ENCODE measurements at regions not wholly inside any gene's neighbourhood (a gene's known extent, or its start where the extent isn't known, plus 50 kb on each side); places are given as distances from the start of the nearest gene placed in this dataset.
"Not testable (repeated sequence)": the region's sequence is repeated elsewhere in the genome, so short reads cannot be mapped to it uniquely, and the experiment has no call there.

DNA sequence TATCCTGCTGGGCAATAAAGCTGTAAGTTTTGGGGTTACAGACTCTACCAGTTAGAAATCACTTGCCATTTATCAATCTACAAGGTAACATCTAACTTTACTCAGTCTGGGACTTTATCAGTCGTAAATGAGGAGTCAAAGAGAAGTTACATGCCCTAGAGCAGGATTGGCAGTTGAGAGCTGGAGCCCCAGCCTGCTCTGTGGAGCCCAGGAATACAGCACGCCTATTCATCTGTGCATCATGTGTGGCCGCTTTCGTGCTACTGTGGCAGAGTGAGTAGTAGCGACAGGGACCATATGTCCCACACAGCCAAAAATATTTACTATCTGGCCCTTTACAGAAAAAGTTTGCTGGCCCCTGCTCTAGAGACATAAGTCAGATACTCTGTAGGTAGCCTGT lies 152.5 kb upstream of the NTRK2 start:
- Histone ChIP-seq H3K4me3 (ENCODE audit: control insufficient read depth in 1 of 2, extremely low read depth in 1 of 2, low read length in 1 of 2) (no peak overlapping the region), H3K4me1 (ENCODE audit: control insufficient read depth in 1 of 2, extremely low read depth in 1 of 2, insufficient read depth in 2 of 2, low read length in 2 of 2) (no peaks in the 10 kb centered on the region), H3K36me3 (ENCODE audit: control insufficient read depth in 2 of 2, extremely low read depth in 1 of 2, insufficient read depth in 1 of 2, low read length in 1 of 2) (no peaks in the 10 kb centered on the region), H3K27me3 (replicated peaks in 1 of 2; ENCODE audit: control insufficient read depth in 2 of 2, extremely low read depth in 1 of 2, insufficient read depth in 2 of 2, low read length in 1 of 2) (no peaks in the 10 kb centered on the region), H3K27ac (ENCODE audit: low read length) (no peak overlapping the region), H3K9me3 (no peaks in the 10 kb centered on the region)
- H3K27me3 Mint-ChIP-seq, result peaks cover 0 to under 1% of the 10 kb centered on the region in 2 donors
- no peak overlapping the region for H3K27ac Mint-ChIP-seq
- 93% methylated on average over 3 of the region's 5 CpGs for WGBS (ENCODE audit: insufficient coverage)
- DNase-seq, result no peak
- H3K36me3 Mint-ChIP-seq, result no peaks in the 10 kb centered on the region
- CTCF ChIA-PET, result no interaction called here
- no peaks in the 10 kb centered on the region for H3K4me1 Mint-ChIP-seq
- ATAC-seq (replicated peaks in 1 of 4), result no peak
- H3K4me3 Mint-ChIP-seq, result no peak overlapping the region
- POLR2A ChIA-PET, result interaction anchor here in 1 of 2 donors (0.6 kb wide), 1 partner anchor 912 kb away, joined by 3 read pairs; no protein-coding TSS in a partner anchor
- H3K9me3 Mint-ChIP-seq, result peaks cover 8 to 11% (median 9%) of the 10 kb centered on the region in 3 donors

DNA sequence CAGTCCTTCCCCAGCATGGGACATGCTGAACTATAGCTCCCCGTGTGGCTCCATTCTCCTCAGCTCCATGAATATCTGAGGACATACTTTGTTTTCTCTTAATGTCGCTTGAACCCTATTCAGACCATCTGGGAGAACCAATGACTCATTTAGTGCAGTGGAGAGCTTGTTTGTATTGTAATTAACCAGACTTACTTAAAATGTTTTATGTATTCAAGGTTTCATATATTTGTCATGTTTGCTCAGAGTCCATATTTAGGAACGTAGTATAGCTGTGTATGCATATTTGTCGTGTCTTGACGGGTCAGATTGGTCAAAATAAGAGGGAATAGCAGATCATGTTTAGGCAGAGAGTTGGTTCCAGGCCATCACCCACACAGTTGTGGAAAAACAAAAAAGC lies 150.1 kb upstream of the NTRK2 start:
- H3K4me3 ChIP-seq (ENCODE audit: control insufficient read depth in 1 of 2, extremely low read depth in 1 of 2, low read length in 1 of 2), result no peak overlapping the region
- no peak overlapping the region for H3K4me3 Mint-ChIP-seq
- no peaks in the 10 kb centered on the region for H3K27me3 ChIP-seq (replicated peaks in 1 of 2; ENCODE audit: control insufficient read depth in 2 of 2, extremely low read depth in 1 of 2, insufficient read depth in 2 of 2, low read length in 1 of 2)
- H3K36me3 Mint-ChIP-seq, result no peaks in the 10 kb centered on the region
- no peaks in the 10 kb centered on the region for H3K9me3 ChIP-seq
- peaks cover 7 to 9% (median 8%) of the 10 kb centered on the region in 3 donors for H3K9me3 Mint-ChIP-seq
- no peak overlapping the region for H3K27ac ChIP-seq (ENCODE audit: low read length)
- ChIA-PET POLR2A (no interaction called here), CTCF (no interaction called here)
- H3K4me1 ChIP-seq (ENCODE audit: control insufficient read depth in 1 of 2, extremely low read depth in 1 of 2, insufficient read depth in 2 of 2, low read length in 2 of 2), result no peaks in the 10 kb centered on the region
- H3K36me3 ChIP-seq (ENCODE audit: control insufficient read depth in 2 of 2, extremely low read depth in 1 of 2, insufficient read depth in 1 of 2, low read length in 1 of 2), result no peaks in the 10 kb centered on the region
- no peaks in the 10 kb centered on the region for H3K4me1 Mint-ChIP-seq
- H3K27me3 Mint-ChIP-seq, result peaks cover 0 to 6% of the 10 kb centered on the region in 2 donors
- DNase-seq, result no peak
- no peak for ATAC-seq (replicated peaks in 1 of 4)
- whole genome bisulfite sequencing (ENCODE audit: insufficient coverage), result no CpG with 5 or more reads among the region's 5 CpGs
- H3K27ac Mint-ChIP-seq, result no peak overlapping the region

DNA sequence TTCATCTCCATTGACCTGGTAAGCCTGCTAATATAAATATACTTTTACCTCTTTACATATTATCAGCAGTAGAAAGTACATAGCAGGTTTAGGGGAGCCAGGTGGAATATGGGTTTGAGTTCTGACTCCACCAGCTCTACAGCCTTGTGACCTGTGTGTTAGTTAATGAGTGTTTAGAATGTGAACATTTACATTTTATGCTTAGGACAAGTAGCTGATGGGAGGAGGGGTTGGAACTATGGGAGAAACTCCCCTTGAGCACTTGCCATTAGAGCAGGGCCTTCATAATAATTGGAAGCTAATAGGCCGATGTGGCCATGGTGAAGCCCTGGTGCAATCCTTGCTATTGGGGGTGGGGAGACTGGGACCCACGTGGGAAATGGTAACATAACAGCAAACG lies 148.3 kb upstream of the NTRK2 start:
- Mint-ChIP-seq H3K27me3 (peaks cover 0 to 6% of the 10 kb centered on the region in 2 donors), H3K27ac (no peak overlapping the region), H3K9me3 (peaks cover 5 to 9% (median 7%) of the 10 kb centered on the region in 3 donors), H3K36me3 (no peaks in the 10 kb centered on the region), H3K4me1 (no peaks in the 10 kb centered on the region), H3K4me3 (no peak overlapping the region)
- ChIA-PET POLR2A (no interaction called here), CTCF (no interaction called here)
- no peaks in the 10 kb centered on the region for H3K9me3 ChIP-seq
- no peak overlapping the region for H3K27ac ChIP-seq (ENCODE audit: low read length)
- DNase-seq (no peak), ATAC-seq (replicated peaks in 1 of 4) (no peak)
- no peaks in the 10 kb centered on the region for H3K4me1 ChIP-seq (ENCODE audit: control insufficient read depth in 1 of 2, extremely low read depth in 1 of 2, insufficient read depth in 2 of 2, low read length in 2 of 2)
- WGBS (ENCODE audit: insufficient coverage), result no CpG with 5 or more reads among the region's 3 CpGs
- H3K27me3 ChIP-seq (replicated peaks in 1 of 2; ENCODE audit: control insufficient read depth in 2 of 2, extremely low read depth in 1 of 2, insufficient read depth in 2 of 2, low read length in 1 of 2), result no peaks in the 10 kb centered on the region
- no peaks in the 10 kb centered on the region for H3K36me3 ChIP-seq (ENCODE audit: control insufficient read depth in 2 of 2, extremely low read depth in 1 of 2, insufficient read depth in 1 of 2, low read length in 1 of 2)
- H3K4me3 ChIP-seq (ENCODE audit: control insufficient read depth in 1 of 2, extremely low read depth in 1 of 2, low read length in 1 of 2), result no peak overlapping the region

- H3K9me3 ChIP-seq; CTCF ChIA-PET; DNase-seq; H3K27me3 ChIP-seq (replicated peaks in 1 of 2; ENCODE audit: control insufficient read depth in 2 of 2, extremely low read depth in 1 of 2, insufficient read depth in 2 of 2, low read length in 1 of 2); H3K4me1 ChIP-seq (ENCODE audit: control insufficient read depth in 1 of 2, extremely low read depth in 1 of 2, insufficient read depth in 2 of 2, low read length in 2 of 2); H3K36me3 ChIP-seq (ENCODE audit: control insufficient read depth in 2 of 2, extremely low read depth in 1 of 2, insufficient read depth in 1 of 2, low read length in 1 of 2); H3K4me3 Mint-ChIP-seq; H3K27ac Mint-ChIP-seq; H3K27me3 Mint-ChIP-seq; POLR2A ChIA-PET; H3K4me1 Mint-ChIP-seq; H3K36me3 Mint-ChIP-seq; H3K27ac ChIP-seq (ENCODE audit: low read length); H3K4me3 ChIP-seq (ENCODE audit: control insufficient read depth in 1 of 2, extremely low read depth in 1 of 2, low read length in 1 of 2); ATAC-seq (replicated peaks in 1 of 4): not testable (repeated sequence)
- 93% methylated on average over 18 of the region's 26 CpGs for WGBS (ENCODE audit: insufficient coverage)
- H3K9me3 Mint-ChIP-seq, result peaks cover 14 to 18% (median 15%) of the 10 kb centered on the region in 3 donors
Observed at GRCh38 chr9:84526211-84526610, 143.3 kb upstream of the NTRK2 start.

GRCh38 chr9:84527060-84527720 lies 142.3 kb upstream of the NTRK2 start:
- H3K9me3 ChIP-seq; H3K4me1 ChIP-seq (ENCODE audit: control insufficient read depth in 1 of 2, extremely low read depth in 1 of 2, insufficient read depth in 2 of 2, low read length in 2 of 2); H3K4me3 ChIP-seq (ENCODE audit: control insufficient read depth in 1 of 2, extremely low read depth in 1 of 2, low read length in 1 of 2); ATAC-seq (replicated peaks in 1 of 4); H3K36me3 Mint-ChIP-seq; CTCF ChIA-PET; POLR2A ChIA-PET; H3K27me3 ChIP-seq (replicated peaks in 1 of 2; ENCODE audit: control insufficient read depth in 2 of 2, extremely low read depth in 1 of 2, insufficient read depth in 2 of 2, low read length in 1 of 2); H3K27me3 Mint-ChIP-seq; DNase-seq; H3K4me3 Mint-ChIP-seq; H3K36me3 ChIP-seq (ENCODE audit: control insufficient read depth in 2 of 2, extremely low read depth in 1 of 2, insufficient read depth in 1 of 2, low read length in 1 of 2); H3K27ac Mint-ChIP-seq; H3K27ac ChIP-seq (ENCODE audit: low read length); H3K4me1 Mint-ChIP-seq: not testable (repeated sequence)
- WGBS (ENCODE audit: insufficient coverage), result 92% methylated on average over 32 of the region's 49 CpGs
- peaks cover 14 to 18% (median 15%) of the 10 kb centered on the region in 3 donors for H3K9me3 Mint-ChIP-seq

- H3K4me3 Mint-ChIP-seq; H3K27me3 ChIP-seq (replicated peaks in 1 of 2; ENCODE audit: control insufficient read depth in 2 of 2, extremely low read depth in 1 of 2, insufficient read depth in 2 of 2, low read length in 1 of 2); H3K27ac Mint-ChIP-seq; POLR2A ChIA-PET; H3K27me3 Mint-ChIP-seq; H3K36me3 ChIP-seq (ENCODE audit: control insufficient read depth in 2 of 2, extremely low read depth in 1 of 2, insufficient read depth in 1 of 2, low read length in 1 of 2); H3K9me3 ChIP-seq; H3K4me1 Mint-ChIP-seq; H3K4me1 ChIP-seq (ENCODE audit: control insufficient read depth in 1 of 2, extremely low read depth in 1 of 2, insufficient read depth in 2 of 2, low read length in 2 of 2); H3K36me3 Mint-ChIP-seq; H3K27ac ChIP-seq (ENCODE audit: low read length); DNase-seq; H3K4me3 ChIP-seq (ENCODE audit: control insufficient read depth in 1 of 2, extremely low read depth in 1 of 2, low read length in 1 of 2); ATAC-seq (replicated peaks in 1 of 4); CTCF ChIA-PET: not testable (repeated sequence)
- peaks cover 15 to 27% (median 16%) of the 10 kb centered on the region in 3 donors for H3K9me3 Mint-ChIP-seq
- WGBS (ENCODE audit: insufficient coverage), result 64% methylated on average over 7 of the region's 10 CpGs
Observed at GRCh38 chr9:84535973-84536372, 133.6 kb upstream of the NTRK2 start.

DNA sequence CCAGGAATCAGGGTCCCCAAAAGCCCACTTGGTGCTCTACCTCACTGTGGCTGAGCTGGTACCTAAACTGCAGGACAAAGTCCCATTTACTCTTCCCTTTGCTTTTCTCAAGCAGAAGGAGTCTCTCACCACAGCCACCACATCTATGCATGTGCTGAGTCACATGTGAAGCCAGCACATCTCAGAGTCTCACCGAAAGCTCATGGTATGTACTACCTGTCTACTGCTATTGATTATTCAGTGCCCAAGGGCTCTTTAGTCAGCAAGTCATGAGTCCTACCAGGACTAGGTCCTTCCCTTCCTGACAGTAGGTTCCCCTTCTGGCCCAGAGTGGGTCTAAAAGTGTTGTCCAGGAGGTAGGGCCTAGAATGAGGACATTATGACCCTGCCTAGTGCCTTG lies 130.7 kb upstream of the NTRK2 start:
- H3K4me1 ChIP-seq (ENCODE audit: control insufficient read depth in 1 of 2, extremely low read depth in 1 of 2, insufficient read depth in 2 of 2, low read length in 2 of 2), result no peaks in the 10 kb centered on the region
- ATAC-seq (replicated peaks in 1 of 4) (no peak), DNase-seq (no peak)
- Mint-ChIP-seq H3K4me3 (no peak overlapping the region), H3K27me3 (peaks cover 0 to 4% of the 10 kb centered on the region in 2 donors), H3K27ac (no peak overlapping the region), H3K36me3 (no peaks in the 10 kb centered on the region), H3K4me1 (no peaks in the 10 kb centered on the region), H3K9me3 (peaks cover 11 to 17% (median 15%) of the 10 kb centered on the region in 3 donors)
- WGBS (ENCODE audit: insufficient coverage), result 75% methylated on average over 1 of the region's 1 CpG
- no peak overlapping the region for H3K27ac ChIP-seq (ENCODE audit: low read length)
- no peaks in the 10 kb centered on the region for H3K36me3 ChIP-seq (ENCODE audit: control insufficient read depth in 2 of 2, extremely low read depth in 1 of 2, insufficient read depth in 1 of 2, low read length in 1 of 2)
- H3K9me3 ChIP-seq, result no peaks in the 10 kb centered on the region
- ChIA-PET POLR2A (no interaction called here), CTCF (no interaction called here)
- H3K4me3 ChIP-seq (ENCODE audit: control insufficient read depth in 1 of 2, extremely low read depth in 1 of 2, low read length in 1 of 2), result no peak overlapping the region
- no peaks in the 10 kb centered on the region for H3K27me3 ChIP-seq (replicated peaks in 1 of 2; ENCODE audit: control insufficient read depth in 2 of 2, extremely low read depth in 1 of 2, insufficient read depth in 2 of 2, low read length in 1 of 2)
